HuH-7 (cell line): ENCODE measurements at regions not wholly inside any gene's neighbourhood (a gene's known extent, or its start where the extent isn't known, plus 50 kb on each side); places are given as distances from the start of the nearest gene placed in this dataset.
"Not testable (repeated sequence)": the region's sequence is repeated elsewhere in the genome, so short reads cannot be mapped to it uniquely, and the experiment has no call there.

Source experiments
- DNase-seq: peaks from one replicate; pipeline ENCODE4 v3.0.0; 2011; ENCODE audit warnings: low spot score

DNA sequence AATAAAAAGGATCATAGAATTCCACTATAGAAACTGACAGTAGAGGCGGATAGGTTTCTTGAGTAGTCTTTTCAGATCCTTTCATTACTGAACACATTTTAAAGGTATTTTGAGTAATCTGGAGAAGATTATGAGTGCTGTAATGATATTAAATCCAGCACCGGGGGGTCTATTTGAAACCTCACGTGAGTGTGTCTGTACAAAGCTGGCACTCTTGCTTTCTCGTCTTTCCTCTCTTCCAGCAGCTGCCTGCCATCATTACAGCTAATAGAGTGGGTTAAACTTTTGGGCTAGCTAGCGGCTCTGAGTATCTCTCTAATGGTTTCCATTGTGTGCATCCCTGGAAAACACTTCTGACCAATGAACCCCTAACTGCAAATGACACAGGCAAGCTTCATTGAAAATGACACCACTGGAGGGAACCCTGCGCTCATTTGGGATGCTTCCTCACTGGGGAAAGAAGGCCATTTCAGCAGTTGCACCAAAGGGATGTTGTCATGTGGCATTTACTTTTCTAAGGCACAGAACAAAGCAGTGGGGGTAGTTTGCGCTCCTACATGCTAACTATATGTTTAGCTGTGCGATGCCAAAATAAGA is 101.0 kb downstream of the HRH4 start:
- no peak for DNase-seq

DNA sequence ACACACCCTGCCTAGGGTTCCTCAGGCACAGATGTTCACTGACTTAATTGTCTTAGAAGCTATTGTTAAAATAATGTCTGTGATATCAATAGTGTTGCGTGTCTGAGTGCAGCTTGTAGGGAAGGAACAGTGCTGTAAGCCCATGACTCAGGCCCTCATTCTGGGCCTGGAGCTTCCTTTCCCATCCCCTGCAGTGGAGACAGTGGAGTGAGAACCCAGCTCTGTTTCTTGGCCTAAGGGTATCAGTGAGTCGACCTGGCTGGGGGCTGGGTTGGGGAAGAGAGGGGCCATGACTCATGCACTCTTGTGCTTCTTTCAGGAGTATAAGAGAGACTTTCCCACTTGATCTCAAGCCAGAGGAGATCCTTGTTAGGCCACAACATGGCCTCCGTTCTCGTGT is 106.8 kb downstream of the HRH4 start:
- DNase-seq, result no peak

DNA sequence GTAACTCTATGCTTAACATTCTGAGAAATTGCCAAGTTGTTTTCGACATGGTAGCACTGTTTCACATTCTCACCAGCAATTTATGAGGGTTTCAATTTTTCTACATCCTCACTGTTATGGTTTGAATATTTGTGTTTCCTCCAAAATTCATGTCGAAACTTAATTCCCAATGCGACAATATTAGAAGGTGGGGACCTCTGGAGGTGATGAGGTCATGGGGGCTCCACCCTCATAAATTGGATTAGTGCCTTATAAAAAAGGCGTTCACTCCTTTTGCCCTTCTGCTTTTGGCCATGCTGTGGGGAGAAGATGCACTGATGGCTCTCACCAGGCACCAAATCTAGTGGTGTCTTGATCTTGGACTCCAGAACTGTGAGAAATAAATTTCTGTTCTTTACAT is 110.3 kb downstream of the HRH4 start:
- no peak for DNase-seq

DNA sequence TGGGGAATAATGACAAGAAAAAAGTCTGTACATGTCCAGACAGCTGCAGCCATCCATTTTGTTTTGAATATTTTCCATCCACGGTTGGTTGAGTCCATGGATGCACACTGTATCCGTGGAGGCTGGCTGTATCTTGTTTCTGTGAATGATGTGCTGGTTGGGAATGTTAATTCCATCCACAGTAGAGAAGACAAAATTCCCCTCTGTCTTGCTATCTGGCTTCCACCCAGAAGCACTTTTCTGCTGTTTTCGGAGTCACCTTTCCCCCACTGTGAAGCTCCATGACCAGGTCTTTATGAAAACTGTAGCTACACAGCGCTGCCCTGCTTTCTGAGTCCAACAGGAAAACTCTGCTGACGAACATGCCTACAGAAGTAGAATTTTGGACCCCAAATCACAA is 122.3 kb downstream of the HRH4 start:
- no peak for DNase-seq

DNA sequence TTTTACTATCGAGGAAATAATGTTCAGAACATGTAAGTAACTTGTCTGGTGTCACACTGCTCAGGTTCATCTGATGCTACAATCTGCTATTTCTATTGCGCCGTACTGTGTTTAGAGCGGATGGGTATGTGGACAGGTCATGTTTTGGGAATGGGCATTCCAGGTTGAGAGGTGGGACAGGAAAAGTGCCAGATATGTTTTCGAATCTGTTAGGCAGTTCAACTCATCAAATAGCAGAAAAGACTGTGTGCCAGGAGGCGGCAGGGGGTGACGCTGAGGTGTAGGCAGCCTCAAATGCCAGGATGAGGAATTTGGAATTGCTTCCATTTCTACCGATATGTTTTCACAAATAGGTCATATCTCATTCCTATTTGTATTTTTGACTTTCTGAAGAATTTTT is 123.8 kb downstream of the HRH4 start:
- no peak for DNase-seq

DNA sequence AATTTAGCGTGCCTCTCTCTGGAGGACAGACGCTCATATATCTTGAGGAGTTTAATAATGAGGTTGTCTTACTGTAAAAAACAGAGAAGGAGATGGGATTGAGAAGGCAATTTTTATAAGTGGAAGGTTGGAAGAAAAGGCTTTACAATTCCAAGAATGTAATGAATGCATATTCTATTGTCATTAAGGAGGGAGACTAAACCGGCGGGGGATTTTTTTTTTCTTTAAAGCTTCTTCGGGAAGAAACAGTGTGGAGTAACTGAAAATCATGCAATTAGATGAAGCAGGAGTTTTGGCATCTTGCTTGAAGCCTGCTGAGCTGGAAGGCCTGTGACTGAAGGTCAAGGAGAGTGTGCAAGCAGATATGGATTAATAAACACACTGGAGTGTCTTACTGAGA is 124.4 kb downstream of the HRH4 start:
- no peak for DNase-seq

DNA sequence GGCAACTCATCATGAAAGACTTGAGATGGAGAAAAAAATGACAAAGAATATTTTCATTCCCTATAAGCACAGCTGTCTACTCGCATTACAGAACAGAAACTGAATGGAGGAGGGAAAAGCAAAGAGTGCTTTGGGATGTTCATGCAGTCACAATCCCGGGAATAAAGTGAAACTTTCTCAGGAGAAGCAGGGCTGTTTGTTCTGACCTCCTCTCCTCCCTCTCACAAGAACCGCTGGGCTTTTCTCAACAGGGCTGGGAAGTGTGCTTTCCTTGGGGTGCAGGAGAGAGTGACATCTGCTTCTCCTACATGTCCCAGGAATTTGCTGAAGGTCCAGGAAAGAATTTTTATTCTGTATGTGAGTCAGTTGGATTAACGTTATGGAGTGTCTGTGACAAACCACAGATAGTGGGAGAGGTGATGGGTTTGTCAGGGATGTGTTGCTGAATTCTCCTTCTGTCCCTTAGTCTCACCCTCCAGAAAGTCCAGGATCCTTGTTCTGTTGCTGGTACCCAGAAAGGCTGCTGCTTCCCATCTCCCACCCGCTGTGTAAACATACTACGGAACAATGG is 125.6 kb downstream of the HRH4 start:
- DNase-seq, result no peak

DNA sequence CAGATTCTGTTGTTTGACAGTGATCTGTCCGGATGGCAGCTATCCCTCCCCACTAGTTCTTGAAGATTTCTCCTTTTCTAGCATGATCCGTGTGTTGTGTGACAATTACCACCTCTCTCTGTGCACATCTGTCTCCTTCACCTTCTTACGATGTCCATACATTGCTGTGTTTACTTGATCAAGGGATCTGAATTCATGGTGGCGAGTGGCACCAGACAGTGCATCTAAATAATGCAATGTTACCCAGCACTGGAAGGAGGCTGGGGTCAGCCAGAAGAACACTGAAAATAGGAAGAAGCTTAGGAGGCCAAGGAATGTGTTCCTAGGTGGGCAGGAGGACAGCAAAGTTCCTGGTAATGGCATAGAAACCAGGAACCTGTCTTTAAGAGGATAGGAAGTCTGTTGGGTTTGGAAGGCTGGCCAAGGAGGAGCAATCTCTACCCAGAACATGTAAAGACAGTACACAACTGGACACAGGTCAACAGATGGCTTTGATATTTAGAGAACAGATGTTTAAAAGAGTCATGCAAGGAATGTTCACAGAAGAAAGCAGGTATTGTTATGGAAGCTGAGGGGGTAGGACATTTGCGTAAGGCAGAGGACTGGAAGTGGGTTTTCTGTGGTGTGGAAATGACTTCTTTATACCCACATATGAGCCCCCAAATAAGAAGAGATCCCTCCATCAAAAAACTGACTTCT is 126.4 kb downstream of the HRH4 start:
- DNase-seq, result no peak

DNA sequence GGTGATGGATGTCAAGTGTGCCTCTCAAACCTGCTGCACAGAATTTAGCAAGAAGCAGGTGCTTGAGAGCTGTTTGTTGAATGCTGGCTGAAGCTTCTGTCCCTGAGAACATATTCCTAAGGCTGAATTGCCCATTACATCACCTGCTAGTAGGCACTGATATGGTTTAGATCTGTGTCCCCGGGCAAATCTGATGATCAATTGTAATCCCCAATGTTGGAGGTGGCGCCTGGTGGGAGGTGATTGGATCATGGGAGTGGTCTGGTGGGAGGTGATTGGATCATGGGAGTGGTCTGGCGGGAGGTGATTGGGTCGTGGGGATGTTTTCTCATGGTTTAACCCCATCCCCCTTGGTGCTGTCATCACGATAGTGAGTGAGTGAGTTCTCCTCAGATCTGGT is 128.0 kb downstream of the HRH4 start:
- DNase-seq, result no peak

DNA sequence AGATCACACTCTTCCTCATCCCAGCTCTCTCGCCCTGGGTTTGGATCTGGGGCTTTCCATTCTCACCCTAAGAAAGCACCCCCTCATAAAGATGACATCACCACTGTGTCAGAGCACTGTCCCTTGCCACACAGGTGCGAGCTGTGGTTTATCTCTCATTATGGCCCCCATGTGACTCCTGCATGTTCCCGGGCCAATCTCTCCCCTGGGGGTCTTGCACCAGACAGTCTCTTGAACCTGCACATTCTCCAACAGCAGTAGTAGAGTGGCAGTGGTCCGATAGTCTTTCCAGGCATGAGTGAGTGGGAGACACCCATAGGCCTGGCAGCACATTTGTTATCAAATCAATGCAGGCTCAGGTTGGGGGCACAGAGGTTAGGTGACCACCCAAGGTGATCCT is 130.5 kb downstream of the HRH4 start:
- DNase-seq, result no peak

DNA sequence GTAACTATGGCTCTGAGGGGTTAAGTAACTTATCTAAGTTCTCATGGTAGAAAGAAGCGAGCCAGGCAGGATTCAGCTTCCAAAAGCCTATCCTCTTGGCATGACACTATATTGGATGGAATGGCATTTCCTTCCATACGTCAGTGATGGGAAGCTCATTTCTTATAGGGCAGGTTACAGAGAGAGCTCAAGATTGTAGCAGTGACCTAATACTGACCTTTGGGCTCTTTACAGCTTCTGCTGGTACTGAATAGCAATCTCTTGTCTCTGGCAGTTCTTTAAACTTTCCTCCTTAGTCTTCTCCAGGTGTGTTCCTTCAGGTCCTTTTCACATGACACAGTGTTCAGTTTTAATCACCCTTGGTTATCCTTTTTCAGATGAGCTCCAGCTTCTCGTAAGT is 133.0 kb downstream of the HRH4 start:
- DNase-seq, result no peak

DNA sequence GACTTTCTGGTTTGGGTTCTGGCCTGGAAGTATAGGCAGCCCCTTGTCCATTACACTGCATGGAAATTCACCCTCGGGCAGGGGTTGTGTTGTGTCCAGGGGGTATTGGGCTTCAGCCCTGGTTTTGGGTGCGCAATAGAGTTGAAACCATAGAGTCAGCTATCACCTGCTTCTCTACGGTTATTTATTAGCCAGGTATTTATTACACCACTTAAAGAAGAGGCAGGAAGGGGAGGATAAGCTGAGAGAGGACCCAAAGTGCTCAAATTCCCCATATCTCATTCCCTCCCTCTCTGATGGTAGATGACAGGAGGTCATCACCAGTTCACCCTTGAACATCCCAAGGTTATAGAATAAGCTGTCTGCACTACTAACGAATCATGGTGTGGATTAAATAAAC is 133.4 kb downstream of the HRH4 start:
- no peak for DNase-seq

DNA sequence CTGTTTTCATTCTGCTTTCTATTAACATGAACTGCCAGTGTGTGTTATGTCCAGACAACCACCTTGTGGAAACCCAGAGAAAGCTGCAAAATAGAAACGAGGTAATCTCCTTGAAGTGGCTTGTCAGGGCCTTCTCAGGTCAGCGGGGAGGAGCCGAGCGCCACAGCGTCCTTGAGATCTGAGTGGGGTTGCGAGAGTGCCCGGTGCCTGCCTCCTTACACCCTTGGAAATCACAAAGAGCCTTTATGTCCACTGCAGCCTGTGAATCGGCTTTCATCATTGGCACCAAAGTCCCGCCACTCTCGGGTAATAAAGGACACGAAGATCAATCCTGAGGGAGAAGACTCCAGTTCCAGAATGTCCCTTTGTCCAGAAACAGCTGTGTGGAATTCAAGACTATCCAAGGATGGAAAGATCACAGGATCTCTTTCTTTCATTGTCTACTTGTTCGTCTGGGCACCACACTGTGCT is 135.2 kb downstream of the HRH4 start:
- no peak for DNase-seq

DNA sequence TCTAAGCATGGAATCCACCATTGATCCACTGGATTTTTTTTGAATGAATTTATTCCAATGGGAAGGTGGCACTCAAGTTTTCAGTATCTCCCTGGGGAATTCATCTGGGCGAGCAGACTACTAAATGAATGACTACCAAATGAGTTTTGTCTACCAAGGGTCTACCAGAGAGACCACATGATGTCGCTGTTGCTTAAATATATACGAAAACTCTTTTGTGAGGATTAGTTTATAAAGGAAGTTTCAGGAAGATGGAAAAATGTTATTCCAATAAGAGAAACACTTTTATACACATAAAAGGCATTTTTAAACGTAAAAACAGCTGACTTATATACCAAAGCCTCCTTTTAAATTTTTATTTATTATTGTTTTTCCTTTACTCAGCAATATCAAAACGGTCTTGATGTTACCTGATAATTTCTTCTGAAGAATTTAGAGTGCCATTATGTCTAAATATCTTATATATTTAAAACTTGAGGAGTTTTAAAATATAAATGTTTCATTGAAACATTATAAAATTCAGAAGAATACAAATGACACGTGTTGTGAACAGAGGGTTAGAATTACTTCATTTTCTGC is 139.7 kb downstream of the HRH4 start:
- peak; percentile 27 for DNase-seq

DNA sequence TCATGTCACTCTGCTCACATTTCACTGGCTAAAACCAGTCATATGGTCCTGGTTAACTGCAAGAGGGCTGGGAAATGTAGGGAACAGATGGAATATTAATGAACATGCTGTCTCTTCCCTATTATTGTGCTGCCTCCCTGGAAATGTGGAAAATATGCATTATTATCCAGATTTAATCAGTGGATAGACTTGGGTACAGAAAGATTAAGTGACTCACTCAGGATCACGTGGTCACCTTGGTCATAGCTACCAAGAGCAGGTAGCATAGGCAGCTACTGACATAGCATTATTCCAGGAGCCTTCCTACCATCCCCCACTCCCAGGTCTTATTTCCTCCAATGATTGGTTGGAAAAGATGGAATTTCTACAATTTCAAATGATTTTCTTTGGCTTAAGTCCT is 141.1 kb downstream of the HRH4 start:
- DNase-seq, result no peak

DNA sequence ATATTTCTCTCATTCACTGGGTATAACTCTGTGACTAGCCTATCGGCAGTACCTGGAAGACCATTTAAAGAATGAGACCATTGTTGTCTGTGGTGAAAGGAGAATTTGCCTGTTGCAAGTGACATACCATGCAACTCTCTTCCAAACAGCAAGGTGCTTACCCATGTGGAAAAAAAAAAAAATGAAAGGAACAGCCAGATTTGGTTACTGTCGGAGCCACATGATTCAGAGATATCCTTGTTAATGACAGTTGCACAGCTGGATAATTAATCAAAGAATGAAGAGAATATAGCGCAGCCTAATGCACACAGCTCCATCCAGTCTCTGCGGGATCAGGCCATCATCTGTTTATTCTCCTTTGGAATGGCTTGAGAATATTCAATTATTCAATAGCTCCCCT is 141.8 kb downstream of the HRH4 start:
- DNase-seq, result no peak

DNA sequence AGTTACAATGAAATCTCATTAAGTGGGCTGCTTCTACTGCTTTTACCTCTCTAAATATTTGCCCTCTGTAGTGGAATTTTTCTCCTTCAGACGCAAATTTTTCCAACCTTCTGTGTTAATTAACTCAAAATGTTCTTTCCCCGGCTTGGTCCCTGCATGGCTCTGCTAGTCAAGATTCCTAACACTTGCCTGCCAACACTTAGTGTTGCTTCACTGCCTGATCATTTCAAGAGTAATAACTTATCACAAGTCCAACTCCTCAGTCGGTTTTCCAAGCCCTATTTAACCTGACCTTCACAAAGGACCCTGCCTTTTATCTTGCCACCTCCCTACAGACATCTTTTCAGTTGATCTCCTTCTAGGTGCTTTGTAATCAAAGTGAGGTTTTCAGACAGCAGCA is 142.7 kb downstream of the HRH4 start:
- no peak for DNase-seq

DNA sequence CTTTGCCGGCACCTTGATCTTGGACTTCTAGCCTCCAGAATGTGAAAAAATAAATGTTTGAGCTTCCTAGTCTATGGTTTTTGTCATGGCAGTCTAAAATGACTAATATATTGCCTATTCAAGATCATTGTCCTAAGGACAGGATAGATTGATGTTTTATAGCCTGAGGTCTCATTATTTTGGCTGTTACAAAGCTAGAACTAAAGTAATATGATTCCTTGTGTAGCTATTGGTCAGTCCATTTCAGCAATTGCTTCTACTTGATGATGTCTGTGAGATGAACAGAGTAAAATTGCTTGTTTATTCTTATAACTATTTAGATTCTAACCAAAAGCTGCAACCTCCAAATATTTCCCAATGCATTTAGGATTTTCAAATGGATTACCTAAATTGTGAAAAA is 145.0 kb downstream of the HRH4 start:
- DNase-seq, result no peak

DNA sequence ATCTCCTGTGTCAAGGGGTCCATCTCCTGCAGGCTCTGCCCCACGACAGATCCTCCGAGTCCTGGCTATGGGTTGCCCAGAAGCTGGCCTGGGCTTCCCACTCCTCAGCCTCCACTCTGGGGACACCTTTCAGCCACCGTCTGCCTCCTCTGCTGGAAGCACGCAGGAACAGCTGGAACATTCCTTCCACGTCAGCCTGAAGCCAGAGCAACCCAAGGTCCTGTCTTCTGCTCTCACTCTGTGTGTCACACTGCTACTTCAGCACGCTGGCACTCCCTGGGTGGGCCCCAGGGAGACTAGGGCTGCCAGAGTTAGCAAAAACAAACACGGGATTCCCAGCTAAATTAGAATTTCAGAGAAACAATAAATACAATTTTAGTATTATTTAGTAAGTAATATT is 148.8 kb downstream of the HRH4 start:
- DNase-seq, result no peak

DNA sequence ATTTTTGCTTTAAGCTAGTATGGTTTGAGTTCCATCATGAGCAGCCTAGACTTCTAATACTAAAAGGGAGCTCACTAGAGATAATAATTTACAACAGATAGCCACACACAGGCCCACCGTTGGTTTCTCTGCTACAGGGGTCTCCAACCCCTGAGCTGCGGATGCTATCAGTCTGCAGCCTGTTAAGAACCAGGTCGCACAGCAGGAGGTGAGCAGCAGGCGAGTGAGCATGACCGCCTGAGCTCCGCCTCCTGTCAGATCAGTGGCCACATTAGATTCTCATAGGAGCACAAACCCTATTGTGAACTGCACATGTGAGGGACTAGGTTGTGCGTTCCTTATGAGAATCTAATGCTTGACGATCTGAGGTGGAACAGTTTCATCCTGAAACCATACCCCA is 150.6 kb downstream of the HRH4 start:
- no peak for DNase-seq

DNA sequence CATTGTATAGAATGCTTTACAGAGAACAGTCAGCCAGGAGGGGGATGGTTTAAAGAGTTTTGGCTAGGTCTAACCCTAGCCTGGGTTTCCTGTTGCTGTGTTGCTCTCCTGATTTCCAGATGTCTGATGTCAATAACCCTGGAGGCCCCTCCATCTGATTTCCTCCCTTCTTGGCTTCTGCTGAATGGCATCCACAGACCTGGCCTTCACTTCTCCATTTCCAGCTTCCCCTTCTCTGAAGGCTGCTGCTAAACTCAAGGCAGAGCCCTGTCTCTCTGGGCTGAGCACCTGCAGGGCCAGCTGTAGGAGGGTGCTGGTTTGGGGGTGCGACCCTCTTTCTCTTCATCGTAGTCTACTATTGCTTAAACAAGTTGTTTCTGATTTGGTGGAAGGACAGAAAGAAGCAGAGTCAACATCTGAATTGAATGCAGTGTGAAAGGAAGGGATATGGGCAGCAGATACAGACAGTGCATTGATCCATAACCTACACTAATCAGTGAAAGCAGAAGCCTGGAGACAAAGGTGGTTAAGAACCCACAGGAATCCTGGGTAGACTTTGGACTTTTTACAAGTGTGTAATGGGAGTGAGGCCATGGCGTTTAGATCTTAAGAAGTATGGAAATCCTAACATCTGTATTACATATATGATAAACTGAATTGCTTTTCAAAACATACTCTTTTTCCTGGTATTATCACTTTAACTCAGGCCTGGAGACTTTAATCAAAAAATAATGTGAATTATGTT is 153.6 kb downstream of the HRH4 start:
- no peak for DNase-seq

DNA sequence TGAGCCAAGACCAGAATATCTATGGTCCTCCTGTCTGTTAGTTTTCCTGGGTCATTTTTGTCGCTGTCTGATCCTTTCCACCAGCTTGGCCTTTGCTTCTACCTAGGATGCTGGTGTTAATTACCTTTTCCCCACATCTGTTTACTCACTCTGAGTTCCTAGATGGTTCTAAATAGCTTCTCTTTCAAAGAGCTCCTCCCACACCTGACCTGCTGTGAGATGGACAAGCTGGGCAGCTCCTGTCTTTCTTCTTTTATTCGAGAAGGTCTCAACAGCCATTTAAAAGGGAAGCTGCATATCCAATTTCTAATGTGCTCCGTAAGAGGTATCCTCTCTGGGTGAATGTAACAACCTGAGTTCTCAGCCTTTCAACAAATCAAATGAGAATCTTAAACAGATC is 156.2 kb downstream of the HRH4 start:
- no peak for DNase-seq

DNA sequence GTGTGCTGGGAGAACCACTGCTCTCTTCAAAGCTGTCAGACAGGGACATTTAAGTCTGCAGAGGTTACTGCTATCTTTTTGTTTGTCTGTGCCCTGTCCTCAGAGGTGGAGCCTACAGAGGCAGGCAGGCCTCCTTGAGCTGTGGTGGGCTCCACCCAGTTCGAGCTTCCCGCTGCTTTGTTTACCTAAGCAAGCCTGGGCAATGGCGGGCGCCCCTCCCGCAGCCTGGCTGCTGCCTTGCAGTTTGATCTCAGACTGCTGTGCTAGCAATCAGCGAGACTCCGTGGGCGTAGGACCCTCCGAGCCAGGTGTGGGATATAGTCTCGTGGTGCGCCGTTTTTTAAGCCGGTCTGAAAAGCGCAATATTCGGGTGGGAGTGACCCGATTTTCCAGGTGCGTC is 164.0 kb downstream of the HRH4 start:
- DNase-seq, result not testable (repeated sequence)
